T-cell (primary cell): ENCODE measurements at regions not wholly inside any gene's neighbourhood (a gene's known extent, or its start where the extent isn't known, plus 50 kb on each side); places are given as distances from the start of the nearest gene placed in this dataset.

Source experiments
- ATAC-seq, 4 experiments: fragments of 200-7000 bp in 3 of 4; fragments of 150-1000 bp in 1 of 4; cut with Tn5 transposase; replicated peaks in 1 of 4; 1 replicate in 3 of 4; 2 replicates in 1 of 4; pipeline ENCODE4 v1.10.0; 2021; ENCODE audit warnings: moderate library complexity in 3 of 4, mild to moderate bottlenecking in 2 of 4, moderate number of reproducible peaks in 1 of 4
- CTCF ChIA-PET, 2 donors: fragments of 300-600 bp; sonication (Branson Sonifier 250); formaldehyde crosslinking; loops; one replicate each; lab custom pipeline; 2022; ENCODE audit warnings: antibody characterized with exemption in 2 of 2; lab: Charles Lee
- POLR2A ChIA-PET, 2 donors: fragments of 300-600 bp; sonication (Branson Sonifier 250); formaldehyde crosslinking; loops; one replicate each; lab custom pipeline; 2022; ENCODE audit warnings: antibody characterized with exemption in 2 of 2; lab: Charles Lee
- DNase-seq, 35 experiments: peaks; one replicate each; pipeline versions ENCODE4 v3.0.0 to v3.0.0-alpha.2; 2013 to 2023
- H3K27ac ChIP-seq: one replicate; pipeline ENCODE4 v1.5.1; 2013; ENCODE audit warnings: low read length
- H3K27me3 ChIP-seq, 2 experiments: replicated peaks in 1 of 2; 1 replicate in 1 of 2; 2 replicates in 1 of 2; pipeline versions ENCODE4 v1.6.1 to v1.7.0; 2013; ENCODE audit warnings: low read length in 1 of 2, mixed read lengths in 1 of 2; ENCODE audit not compliant: control insufficient read depth in 2 of 2, insufficient read depth in 2 of 2; ENCODE audit errors: extremely low read depth in 1 of 2
- H3K36me3 ChIP-seq, 2 donors: 1 replicate in 1 of 2; 2 replicates in 1 of 2; pipeline versions ENCODE4 v1.6.1 to v1.7.0; 2013; ENCODE audit warnings: low read length in 1 of 2; ENCODE audit not compliant: control insufficient read depth in 2 of 2, insufficient read depth in 1 of 2; ENCODE audit errors: extremely low read depth in 1 of 2
- H3K4me1 ChIP-seq, 2 experiments: 1 replicate in 1 of 2; 2 replicates in 1 of 2; pipeline versions ENCODE4 v1.6.1 to v1.7.0; 2013; ENCODE audit warnings: low read length in 2 of 2, mixed read lengths in 1 of 2; ENCODE audit not compliant: insufficient read depth in 2 of 2, control insufficient read depth in 1 of 2; ENCODE audit errors: extremely low read depth in 1 of 2
- H3K4me3 ChIP-seq, 2 donors: 1 replicate in 1 of 2; 2 replicates in 1 of 2; pipeline versions ENCODE4 v1.5.1 to v1.7.0; 2013; ENCODE audit warnings: mild to moderate bottlenecking in 2 of 2, low read length in 1 of 2, moderate library complexity in 1 of 2; ENCODE audit not compliant: control insufficient read depth in 1 of 2; ENCODE audit errors: extremely low read depth in 1 of 2
- H3K9me3 ChIP-seq: 2 replicates; pipeline ENCODE4 v1.7.0; 2013
- H3K27ac Mint-ChIP-seq, 2 donors: one replicate each; pipeline ENCODE4 v1.8.0; 2020 to 2021; ENCODE audit warnings: mild to moderate bottlenecking in 2 of 2, mixed read lengths in 2 of 2
- H3K27me3 Mint-ChIP-seq, 2 donors: one replicate each; pipeline ENCODE4 v1.8.0; 2021 to 2022; ENCODE audit warnings: mixed read lengths in 2 of 2
- H3K36me3 Mint-ChIP-seq: one replicate; pipeline ENCODE4 v1.8.0; 2021; ENCODE audit warnings: mixed read lengths
- H3K4me1 Mint-ChIP-seq, 3 donors: one replicate each; pipeline ENCODE4 v1.8.0; 2020 to 2022; ENCODE audit warnings: mixed read lengths in 3 of 3, mild to moderate bottlenecking in 1 of 3
- H3K4me3 Mint-ChIP-seq, 3 donors: one replicate each; pipeline ENCODE4 v1.8.0; 2020 to 2022; ENCODE audit warnings: mild to moderate bottlenecking in 3 of 3, mixed read lengths in 3 of 3, moderate library complexity in 3 of 3
- H3K9me3 Mint-ChIP-seq, 3 donors: one replicate each; pipeline ENCODE4 v1.8.0; 2020 to 2022; ENCODE audit warnings: mixed read lengths in 3 of 3
- WGBS: methylation state at CpG from one replicate; pipeline ENCODE4 v1.1.5; 2013; ENCODE audit warnings: missing lambda C conversion rate; ENCODE audit not compliant: insufficient coverage; 5-methylcytosine and 5-hydroxymethylcytosine counted together

GRCh38 chr2:122939796-122940195, 1085.3 kb upstream of the CNTNAP5 start:
- DNase-seq (no peak), ATAC-seq (no peak)
- H3K9me3 Mint-ChIP-seq = peaks cover 4 to 8% (median 6%) of the 10 kb centered on the region in 3 donors
- H3K27ac Mint-ChIP-seq = no peak overlapping the region
- H3K27ac ChIP-seq = no peak overlapping the region
- H3K36me3 ChIP-seq = no peaks in the 10 kb centered on the region
- H3K4me1 Mint-ChIP-seq = no peaks in the 10 kb centered on the region
- H3K36me3 Mint-ChIP-seq = no peaks in the 10 kb centered on the region
- no peak overlapping the region for H3K4me3 Mint-ChIP-seq
- H3K4me3 ChIP-seq = no peak overlapping the region
- ChIA-PET CTCF (no interaction called here), POLR2A (no interaction called here)
- no peaks in the 10 kb centered on the region for H3K27me3 Mint-ChIP-seq
- H3K9me3 ChIP-seq = no peaks in the 10 kb centered on the region
- no peaks in the 10 kb centered on the region for H3K27me3 ChIP-seq
- WGBS = 50% methylated on average over 1 of the region's 4 CpGs
- H3K4me1 ChIP-seq = no peaks in the 10 kb centered on the region

GRCh38 chr2:122949523-122949922, 1075.6 kb upstream of the CNTNAP5 start:
- WGBS = 80% methylated on average over 1 of the region's 2 CpGs
- no peaks in the 10 kb centered on the region for H3K4me1 Mint-ChIP-seq
- no peak for ATAC-seq

GRCh38 chr2:122955776-122956175, 1069.3 kb upstream of the CNTNAP5 start:
- H3K36me3 ChIP-seq = no peaks in the 10 kb centered on the region
- WGBS = no CpG with 5 or more reads among the region's 4 CpGs
- ATAC-seq (no peak), DNase-seq (no peak)
- Mint-ChIP-seq H3K9me3 (peaks cover 7 to 25% (median 17%) of the 10 kb centered on the region in 3 donors), H3K4me3 (no peak overlapping the region), H3K4me1 (no peaks in the 10 kb centered on the region), H3K27ac (no peak overlapping the region), H3K27me3 (no peaks in the 10 kb centered on the region), H3K36me3 (no peaks in the 10 kb centered on the region)
- CTCF ChIA-PET = no interaction called here
- POLR2A ChIA-PET = no interaction called here
- H3K4me1 ChIP-seq = no peaks in the 10 kb centered on the region
- H3K27me3 ChIP-seq = no peaks in the 10 kb centered on the region
- no peak overlapping the region for H3K4me3 ChIP-seq
- H3K27ac ChIP-seq = no peak overlapping the region
- H3K9me3 ChIP-seq = no peaks in the 10 kb centered on the region

More at GRCh38 chr2:122949523-122949922, 1075.6 kb upstream of the CNTNAP5 start:
- H3K9me3 Mint-ChIP-seq = peaks cover 19 to 34% (median 33%) of the 10 kb centered on the region in 3 donors
- no peaks in the 10 kb centered on the region for H3K36me3 Mint-ChIP-seq
- H3K4me1 ChIP-seq = no peaks in the 10 kb centered on the region
- H3K27ac Mint-ChIP-seq = no peak overlapping the region
- POLR2A ChIA-PET = no interaction called here
- no peaks in the 10 kb centered on the region for H3K36me3 ChIP-seq
- CTCF ChIA-PET = no interaction called here
- DNase-seq = no peak
- no peaks in the 10 kb centered on the region for H3K9me3 ChIP-seq
- H3K27ac ChIP-seq = no peak overlapping the region
- H3K4me3 ChIP-seq = no peak overlapping the region
- H3K27me3 Mint-ChIP-seq = no peaks in the 10 kb centered on the region
- H3K27me3 ChIP-seq = no peaks in the 10 kb centered on the region
- H3K4me3 Mint-ChIP-seq = no peak overlapping the region

GRCh38 chr2:122960759-122961641, 1064.1 kb upstream of the CNTNAP5 start:
- CTCF ChIA-PET = no interaction called here
- H3K9me3 Mint-ChIP-seq = peaks cover 2 to 16% (median 4%) of the 10 kb centered on the region in 3 donors
- Histone ChIP-seq H3K4me1 (no peaks in the 10 kb centered on the region), H3K4me3 (no peak overlapping the region), H3K9me3 (no peaks in the 10 kb centered on the region), H3K36me3 (no peaks in the 10 kb centered on the region), H3K27me3 (no peaks in the 10 kb centered on the region), H3K27ac (no peak overlapping the region)
- H3K27me3 Mint-ChIP-seq = no peaks in the 10 kb centered on the region
- no peak overlapping the region for H3K27ac Mint-ChIP-seq
- H3K4me1 Mint-ChIP-seq = no peaks in the 10 kb centered on the region
- ATAC-seq = no peak
- POLR2A ChIA-PET = no interaction called here
- H3K4me3 Mint-ChIP-seq = no peak overlapping the region
- H3K36me3 Mint-ChIP-seq = no peaks in the 10 kb centered on the region
- no peak for DNase-seq
- WGBS = 100% methylated on average over 1 of the region's 5 CpGs

- Mint-ChIP-seq H3K4me1 (no peaks in the 10 kb centered on the region), H3K27ac (no peak overlapping the region), H3K9me3 (peaks cover 9 to 30% (median 10%) of the 10 kb centered on the region in 3 donors), H3K36me3 (no peaks in the 10 kb centered on the region), H3K4me3 (no peak overlapping the region), H3K27me3 (no peaks in the 10 kb centered on the region)
- no peaks in the 10 kb centered on the region for H3K4me1 ChIP-seq
- ChIA-PET CTCF (no interaction called here), POLR2A (no interaction called here)
- H3K4me3 ChIP-seq = no peak overlapping the region
- H3K27me3 ChIP-seq = no peaks in the 10 kb centered on the region
- WGBS = no CpG with 5 or more reads among the region's 2 CpGs
- no peaks in the 10 kb centered on the region for H3K36me3 ChIP-seq
- DNase-seq = no peak
- H3K27ac ChIP-seq = no peak overlapping the region
- ATAC-seq = no peak
- no peaks in the 10 kb centered on the region for H3K9me3 ChIP-seq
Observed at GRCh38 chr2:122966461-122966860, 1058.6 kb upstream of the CNTNAP5 start.

GRCh38 chr2:122977580-122977979, 1047.5 kb upstream of the CNTNAP5 start:
- Histone ChIP-seq H3K4me1 (no peaks in the 10 kb centered on the region), H3K36me3 (no peaks in the 10 kb centered on the region), H3K9me3 (no peaks in the 10 kb centered on the region), H3K4me3 (no peak overlapping the region), H3K27me3 (no peaks in the 10 kb centered on the region), H3K27ac (no peak overlapping the region)
- H3K4me3 Mint-ChIP-seq = no peak overlapping the region
- ATAC-seq (no peak), DNase-seq (no peak)
- ChIA-PET CTCF (no interaction called here), POLR2A (no interaction called here)
- no CpG with 5 or more reads among the region's 1 CpG for WGBS
- no peaks in the 10 kb centered on the region for H3K27me3 Mint-ChIP-seq
- no peak overlapping the region for H3K27ac Mint-ChIP-seq
- peaks cover 11 to 45% (median 16%) of the 10 kb centered on the region in 3 donors for H3K9me3 Mint-ChIP-seq
- H3K4me1 Mint-ChIP-seq = no peaks in the 10 kb centered on the region
- H3K36me3 Mint-ChIP-seq = no peaks in the 10 kb centered on the region
